ENCODE measurements at regions not wholly inside any gene's neighbourhood (a gene's known extent, or its start where the extent isn't known, plus 50 kb on each side); places are given as distances from the start of the nearest gene placed in this dataset.

DNA sequence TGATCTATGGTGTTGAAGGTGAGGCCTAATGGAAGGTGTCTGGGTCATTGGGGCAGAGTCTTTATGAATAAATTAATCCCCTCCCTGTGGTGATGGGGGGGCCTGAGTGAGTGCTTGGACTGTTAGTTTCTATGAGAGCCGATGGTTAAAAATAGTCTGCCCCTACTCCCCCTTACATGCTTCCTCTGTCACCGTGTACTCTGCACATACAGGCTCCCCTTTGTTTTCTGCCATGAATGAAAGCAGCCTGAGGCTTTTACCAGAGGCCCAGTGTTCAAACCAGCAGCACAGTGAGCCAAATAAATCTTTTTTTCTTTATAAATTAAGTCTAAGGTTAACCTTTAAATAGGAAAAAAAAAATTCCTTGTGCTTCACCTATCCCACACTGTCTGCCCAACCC lies 657.0 kb downstream of the AMY1C start:
- TF ChIP-seq, protein P1, sequence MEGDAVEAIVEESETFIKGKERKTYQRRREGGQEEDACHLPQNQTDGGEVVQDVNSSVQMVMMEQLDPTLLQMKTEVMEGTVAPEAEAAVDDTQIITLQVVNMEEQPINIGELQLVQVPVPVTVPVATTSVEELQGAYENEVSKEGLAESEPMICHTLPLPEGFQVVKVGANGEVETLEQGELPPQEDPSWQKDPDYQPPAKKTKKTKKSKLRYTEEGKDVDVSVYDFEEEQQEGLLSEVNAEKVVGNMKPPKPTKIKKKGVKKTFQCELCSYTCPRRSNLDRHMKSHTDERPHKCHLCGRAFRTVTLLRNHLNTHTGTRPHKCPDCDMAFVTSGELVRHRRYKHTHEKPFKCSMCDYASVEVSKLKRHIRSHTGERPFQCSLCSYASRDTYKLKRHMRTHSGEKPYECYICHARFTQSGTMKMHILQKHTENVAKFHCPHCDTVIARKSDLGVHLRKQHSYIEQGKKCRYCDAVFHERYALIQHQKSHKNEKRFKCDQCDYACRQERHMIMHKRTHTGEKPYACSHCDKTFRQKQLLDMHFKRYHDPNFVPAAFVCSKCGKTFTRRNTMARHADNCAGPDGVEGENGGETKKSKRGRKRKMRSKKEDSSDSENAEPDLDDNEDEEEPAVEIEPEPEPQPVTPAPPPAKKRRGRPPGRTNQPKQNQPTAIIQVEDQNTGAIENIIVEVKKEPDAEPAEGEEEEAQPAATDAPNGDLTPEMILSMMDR (IDR thresholded peaks at IDR 0.05): no peak
- TF ChIP-seq POLR2A (IDR thresholded peaks at IDR 0.05): no peak
- DNase-seq: no peak
- 40 to 45% methylated on average over 2 of the region's 2 CpGs for WGBS, 2 donors

DNA sequence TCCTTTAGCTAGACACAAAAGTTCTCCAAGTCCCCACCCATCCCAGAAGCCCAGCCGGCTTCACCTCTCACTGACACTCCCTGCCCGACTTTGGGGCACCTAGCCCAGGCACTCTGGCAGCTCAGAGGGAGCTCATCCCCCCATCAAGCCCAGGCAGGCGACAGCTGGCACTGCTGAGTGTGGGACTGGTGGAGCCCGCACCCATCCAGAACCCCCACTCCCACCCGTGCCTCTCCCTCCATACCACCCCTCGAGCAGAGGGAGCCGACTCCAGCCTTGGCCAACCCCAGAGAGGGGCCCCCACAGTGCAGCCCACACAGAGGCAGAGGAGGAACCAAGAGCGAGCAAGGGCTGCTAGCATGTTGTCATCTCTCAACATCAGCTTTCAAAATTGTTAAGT lies 658.6 kb downstream of the AMY1C start:
- no peak for TF ChIP-seq POLR2A (IDR thresholded peaks at IDR 0.05)
- TF ChIP-seq, protein P1 (IDR thresholded peaks at IDR 0.05): no peak
- no peaks in the 10 kb centered on the region for H3K4me1 ChIP-seq
- no peak overlapping the region for H3K27ac ChIP-seq
- 81 to 86% methylated on average over 3 to 8 of the region's 8 CpGs for WGBS, 2 donors
- H3K27me3 ChIP-seq: no peaks in the 10 kb centered on the region
- no peaks in the 10 kb centered on the region for H3K9me3 ChIP-seq
- H3K4me3 ChIP-seq: no peak overlapping the region
- DNase-seq: no peak
- intact Hi-C loops (cut with DNase I; ENCODE audit: low total_unique reads): no loop called here
- no peaks in the 10 kb centered on the region for H3K36me3 ChIP-seq (ENCODE audit: low read depth, missing control alignments)

More for the DNA sequence above, 657.0 kb downstream of the AMY1C start:
- Histone ChIP-seq H3K27me3 (no peaks in the 10 kb centered on the region), H3K36me3 (ENCODE audit: low read depth, missing control alignments) (no peaks in the 10 kb centered on the region), H3K4me1 (no peaks in the 10 kb centered on the region), H3K9me3 (no peaks in the 10 kb centered on the region), H3K27ac (no peak overlapping the region), H3K4me3 (no peak overlapping the region)
- intact Hi-C loops (cut with DNase I; ENCODE audit: low total_unique reads): no loop called here

DNA sequence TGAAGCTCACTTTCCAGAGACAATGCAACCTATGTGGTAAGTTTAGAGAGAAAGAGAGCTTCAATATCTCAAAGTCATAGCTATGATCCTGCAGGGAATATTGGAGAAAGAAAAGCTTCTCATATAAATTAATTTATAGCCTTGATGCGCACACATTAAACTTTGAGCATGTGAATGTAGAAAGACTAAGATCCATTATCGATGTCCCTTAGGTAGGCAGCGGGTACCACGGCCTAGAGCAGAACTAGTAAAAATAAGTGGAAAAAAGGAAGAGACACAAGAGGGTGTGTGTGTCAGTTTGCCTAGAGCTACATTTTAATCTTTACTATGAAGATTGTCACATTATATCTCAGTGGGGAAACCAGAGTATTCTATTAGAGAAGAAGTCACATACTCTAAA lies 685.6 kb downstream of the AMY1C start:
- H3K4me3 ChIP-seq: no peak overlapping the region
- 82 to 93% methylated on average over 4 of the region's 4 CpGs for WGBS, 2 donors
- intact Hi-C loops (cut with DNase I; ENCODE audit: low total_unique reads): no loop called here
- TF ChIP-seq, protein P1 (IDR thresholded peaks at IDR 0.05): no peak
- TF ChIP-seq POLR2A (IDR thresholded peaks at IDR 0.05): no peak
- DNase-seq: no peak
- no peak overlapping the region for H3K27ac ChIP-seq
- H3K36me3 ChIP-seq (ENCODE audit: low read depth, missing control alignments): no peaks in the 10 kb centered on the region
- H3K9me3 ChIP-seq: no peaks in the 10 kb centered on the region
- H3K27me3 ChIP-seq: no peaks in the 10 kb centered on the region
- H3K4me1 ChIP-seq: no peaks in the 10 kb centered on the region

DNA sequence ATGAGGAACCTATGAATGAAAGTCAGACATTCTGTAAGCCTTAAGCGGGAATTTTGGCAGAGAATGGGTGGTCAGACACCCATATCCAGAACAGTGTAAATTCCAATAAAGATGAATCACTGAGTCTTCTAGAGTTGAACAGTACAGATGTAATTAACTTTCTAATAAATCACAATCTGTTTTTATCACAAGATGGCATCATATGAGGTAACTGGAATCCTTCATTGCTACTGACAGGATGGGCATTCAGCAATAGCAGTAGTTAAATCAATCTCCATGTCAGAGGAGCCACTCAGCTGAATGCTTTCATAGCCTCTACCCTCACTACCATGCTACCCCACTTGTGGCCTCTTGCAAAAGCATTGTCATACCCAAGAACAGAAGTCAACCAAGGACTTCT lies 690.3 kb downstream of the AMY1C start:
- Histone ChIP-seq H3K9me3 (no peaks in the 10 kb centered on the region), H3K36me3 (ENCODE audit: low read depth, missing control alignments) (no peaks in the 10 kb centered on the region), H3K27ac (no peak overlapping the region), H3K4me3 (no peak overlapping the region), H3K27me3 (no peaks in the 10 kb centered on the region), H3K4me1 (no peaks in the 10 kb centered on the region)
- WGBS, 2 donors: 91 to 92% methylated on average over 1 of the region's 1 CpG
- no peak for DNase-seq
- no peak for TF ChIP-seq POLR2A (IDR thresholded peaks at IDR 0.05)
- TF ChIP-seq, protein P1 (IDR thresholded peaks at IDR 0.05): no peak
- intact Hi-C loops (cut with DNase I; ENCODE audit: low total_unique reads): no loop called here

DNA sequence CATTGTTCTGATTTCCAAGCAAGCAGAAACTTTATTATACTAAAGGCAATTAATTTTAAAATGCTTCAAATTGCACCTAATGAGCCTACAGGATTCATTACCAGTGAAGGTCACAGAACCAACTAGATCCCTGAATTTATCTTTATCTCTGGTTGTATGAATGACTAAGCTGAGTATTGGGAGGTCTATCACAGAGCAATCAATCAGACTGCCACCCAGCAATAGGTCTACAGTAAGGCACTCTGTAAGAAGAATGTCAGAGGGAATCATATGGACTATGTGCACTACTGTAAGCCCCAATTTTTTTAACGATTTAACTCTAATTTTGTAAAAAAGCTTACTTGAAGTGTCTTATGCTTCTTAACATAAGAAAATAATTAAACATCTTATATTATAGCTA lies 707.0 kb downstream of the AMY1C start:
- H3K36me3 ChIP-seq (ENCODE audit: low read depth, missing control alignments): no peaks in the 10 kb centered on the region
- WGBS, 2 donors: 65 to 75% methylated on average over 1 of the region's 1 CpG
- H3K27me3 ChIP-seq: no peaks in the 10 kb centered on the region
- H3K27ac ChIP-seq: no peak overlapping the region
- intact Hi-C loops (cut with DNase I; ENCODE audit: low total_unique reads): no loop called here
- DNase-seq: no peak
- H3K9me3 ChIP-seq: no peaks in the 10 kb centered on the region
- TF ChIP-seq, protein P1 (IDR thresholded peaks at IDR 0.05): no peak
- TF ChIP-seq POLR2A (IDR thresholded peaks at IDR 0.05): no peak
- no peaks in the 10 kb centered on the region for H3K4me1 ChIP-seq
- H3K4me3 ChIP-seq: no peak overlapping the region

Data from testis (tissue), 2 donors.